ENCODE measurements at regions not wholly inside any gene's neighbourhood (a gene's known extent, or its start where the extent isn't known, plus 50 kb on each side); places are given as distances from the start of the nearest gene placed in this dataset.

DNA sequence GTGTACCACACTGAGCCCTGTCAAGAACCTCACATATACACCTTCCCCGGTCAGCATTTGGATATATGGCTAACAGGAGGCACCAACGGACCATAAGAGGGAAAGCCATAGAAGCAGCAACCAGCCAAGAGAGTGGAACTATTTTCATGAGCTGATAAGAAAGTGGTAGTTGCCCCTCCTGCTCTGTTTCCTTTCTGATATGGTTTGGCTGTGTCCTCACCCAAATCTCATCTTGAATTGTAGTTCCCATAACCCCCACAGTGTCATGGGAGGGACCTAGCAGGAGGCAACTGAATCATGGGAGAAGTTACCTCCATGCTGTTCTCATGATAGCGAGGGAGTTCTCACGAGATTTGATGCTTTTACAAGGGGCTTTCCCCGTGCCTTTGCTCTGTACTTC is 366.1 kb upstream of the DAB1 start:
- ATAC-seq = no peak
- Histone ChIP-seq H2AFZ (ENCODE audit: low read depth, low read length, poor library complexity, severe bottlenecking) (no peak overlapping the region), H3K9me3 (ENCODE audit: control insufficient read depth in 1 of 2, insufficient read depth in 1 of 2, low read depth in 1 of 2, low read length in 2 of 2) (no peaks in the 10 kb centered on the region), H3K36me3 (ENCODE audit: control insufficient read depth in 1 of 2, insufficient read depth in 2 of 2, low read length in 2 of 2) (no peaks in the 10 kb centered on the region), H3K4me3 (replicated peaks in 1 of 2; ENCODE audit: low read depth in 1 of 2, low read length in 2 of 2) (no peak overlapping the region), H4K20me1 (ENCODE audit: insufficient read depth) (no peaks in the 10 kb centered on the region), H3K27me3 (ENCODE audit: insufficient read depth, low read length) (no peaks in the 10 kb centered on the region), H3K4me1 (ENCODE audit: control insufficient read depth in 1 of 2, insufficient read depth in 2 of 2, low read length in 2 of 2) (no peaks in the 10 kb centered on the region), H3K79me2 (ENCODE audit: insufficient read depth, low read length) (no peaks in the 10 kb centered on the region), H3K27ac (ENCODE audit: low read depth, low read length) (no peak overlapping the region), H3K4me2 (ENCODE audit: low read length) (no peak overlapping the region), H3K9ac (ENCODE audit: low read length) (no peak overlapping the region), H3K9me2 (ENCODE audit: insufficient read depth) (no peaks in the 10 kb centered on the region)
- intact Hi-C loops (cut with micrococcal nuclease) = no loop called here
- ChIA-PET CTCF (no interaction called here), POLR2A (no interaction called here), RAD21 (ENCODE audit: low non-redundant PET in 1 of 2, low total read pairs in 2 of 2, uncharacterized antibody in 2 of 2, unreplicated experiment in 2 of 2) (no interaction called here)
- DNase-seq (ENCODE audit: low read depth, low spot score) = no peak
- BruUV-seq (replicated peaks) = no TSS peak
- TF ChIP-seq, protein P1, sequence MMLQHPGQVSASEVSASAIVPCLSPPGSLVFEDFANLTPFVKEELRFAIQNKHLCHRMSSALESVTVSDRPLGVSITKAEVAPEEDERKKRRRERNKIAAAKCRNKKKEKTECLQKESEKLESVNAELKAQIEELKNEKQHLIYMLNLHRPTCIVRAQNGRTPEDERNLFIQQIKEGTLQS (IDR thresholded peaks at IDR 0.05) = no peak

GRCh38 chr1:57788313-57788712 is 364.5 kb upstream of the DAB1 start:
- BruUV-seq (replicated peaks) = no TSS peak
- intact Hi-C loops (cut with micrococcal nuclease) = no loop called here
- RAD21 ChIA-PET (ENCODE audit: low non-redundant PET in 1 of 2, low total read pairs in 2 of 2, uncharacterized antibody in 2 of 2, unreplicated experiment in 2 of 2) = no interaction called here

GRCh38 chr1:57784356-57784755 is 360.5 kb upstream of the DAB1 start:
- no peaks in the 10 kb centered on the region for H3K79me2 ChIP-seq (ENCODE audit: insufficient read depth, low read length)
- H3K4me2 ChIP-seq (ENCODE audit: low read length) = no peak overlapping the region
- ChIA-PET CTCF (no interaction called here), POLR2A (no interaction called here), RAD21 (ENCODE audit: low non-redundant PET in 1 of 2, low total read pairs in 2 of 2, uncharacterized antibody in 2 of 2, unreplicated experiment in 2 of 2) (no interaction called here)
- H3K4me3 ChIP-seq (replicated peaks in 1 of 2; ENCODE audit: low read depth in 1 of 2, low read length in 2 of 2) = no peak overlapping the region
- ATAC-seq (no peak), DNase-seq (ENCODE audit: low read depth, low spot score) (no peak)
- H3K9me2 ChIP-seq (ENCODE audit: insufficient read depth) = no peaks in the 10 kb centered on the region
- no peak overlapping the region for H3K9ac ChIP-seq (ENCODE audit: low read length)
- H3K27ac ChIP-seq (ENCODE audit: low read depth, low read length) = no peak overlapping the region
- H3K4me1 ChIP-seq (ENCODE audit: control insufficient read depth in 1 of 2, insufficient read depth in 2 of 2, low read length in 2 of 2) = no peaks in the 10 kb centered on the region
- no peaks in the 10 kb centered on the region for H3K27me3 ChIP-seq (ENCODE audit: insufficient read depth, low read length)
- H2AFZ ChIP-seq (ENCODE audit: low read depth, low read length, poor library complexity, severe bottlenecking) = no peak overlapping the region
- no TSS peak for BruUV-seq (replicated peaks)
- no peaks in the 10 kb centered on the region for H4K20me1 ChIP-seq (ENCODE audit: insufficient read depth)
- H3K36me3 ChIP-seq (ENCODE audit: control insufficient read depth in 1 of 2, insufficient read depth in 2 of 2, low read length in 2 of 2) = no peaks in the 10 kb centered on the region
- H3K9me3 ChIP-seq (ENCODE audit: control insufficient read depth in 1 of 2, insufficient read depth in 1 of 2, low read depth in 1 of 2, low read length in 2 of 2) = no peaks in the 10 kb centered on the region
- intact Hi-C loops (cut with micrococcal nuclease) = no loop called here
- TF ChIP-seq ZBTB33 (IDR thresholded peaks at IDR 0.05; ENCODE audit: extremely low read depth, insufficient replicate concordance, low read length) = no peak
- no peak for TF ChIP-seq CBX3 (IDR thresholded peaks at IDR 0.05; ENCODE audit: low read depth)
- no peak for TF ChIP-seq EZH2phosphoT487 (IDR thresholded peaks at IDR 0.05; ENCODE audit: borderline replicate concordance)
- TF ChIP-seq CEBPB (IDR thresholded peaks at IDR 0.05; ENCODE audit: low read depth) = no peak
- TF ChIP-seq, protein P1 (IDR thresholded peaks at IDR 0.05) = no peak
- no peak for TF ChIP-seq ZNF274 (IDR thresholded peaks at IDR 0.05; ENCODE audit: low read depth, low read length)
- no peak for TF ChIP-seq ZFX (IDR thresholded peaks at IDR 0.05)
- TF ChIP-seq SIN3A (IDR thresholded peaks at IDR 0.05; ENCODE audit: low read depth) = no peak
- no peak for TF ChIP-seq POLR2AphosphoS5 (IDR thresholded peaks at IDR 0.05; ENCODE audit: low read depth, low read length)
- TF ChIP-seq SRF (IDR thresholded peaks at IDR 0.05; ENCODE audit: low read depth) = no peak
- no peak for TF ChIP-seq JUND (IDR thresholded peaks at IDR 0.05)
- no peak for TF ChIP-seq FOSL1 (IDR thresholded peaks at IDR 0.05; ENCODE audit: low read depth)

More at GRCh38 chr1:57788313-57788712, 364.5 kb upstream of the DAB1 start:
- Histone ChIP-seq H3K9me3 (ENCODE audit: control insufficient read depth in 1 of 2, insufficient read depth in 1 of 2, low read depth in 1 of 2, low read length in 2 of 2) (no peaks in the 10 kb centered on the region), H3K4me2 (ENCODE audit: low read length) (no peak overlapping the region), H3K36me3 (ENCODE audit: control insufficient read depth in 1 of 2, insufficient read depth in 2 of 2, low read length in 2 of 2) (no peaks in the 10 kb centered on the region), H4K20me1 (ENCODE audit: insufficient read depth) (no peaks in the 10 kb centered on the region), H3K4me3 (replicated peaks in 1 of 2; ENCODE audit: low read depth in 1 of 2, low read length in 2 of 2) (no peak overlapping the region), H3K9me2 (ENCODE audit: insufficient read depth) (no peaks in the 10 kb centered on the region), H3K27ac (ENCODE audit: low read depth, low read length) (no peak overlapping the region), H3K4me1 (ENCODE audit: control insufficient read depth in 1 of 2, insufficient read depth in 2 of 2, low read length in 2 of 2) (no peaks in the 10 kb centered on the region), H3K27me3 (ENCODE audit: insufficient read depth, low read length) (no peaks in the 10 kb centered on the region), H2AFZ (ENCODE audit: low read depth, low read length, poor library complexity, severe bottlenecking) (no peak overlapping the region), H3K79me2 (ENCODE audit: insufficient read depth, low read length) (no peaks in the 10 kb centered on the region), H3K9ac (ENCODE audit: low read length) (no peak overlapping the region)
- ATAC-seq (no peak), DNase-seq (ENCODE audit: low read depth, low spot score) (no peak)
- CTCF ChIA-PET = no interaction called here
- TF ChIP-seq RAD21 (IDR thresholded peaks at IDR 0.05; ENCODE audit: low read depth) = no peak
- POLR2A ChIA-PET = no interaction called here
